ENCODE measurements at regions not wholly inside any gene's neighbourhood (a gene's known extent, or its start where the extent isn't known, plus 50 kb on each side); places are given as distances from the start of the nearest gene placed in this dataset.
"Not testable (repeated sequence)": the region's sequence is repeated elsewhere in the genome, so short reads cannot be mapped to it uniquely, and the experiment has no call there.

DNA sequence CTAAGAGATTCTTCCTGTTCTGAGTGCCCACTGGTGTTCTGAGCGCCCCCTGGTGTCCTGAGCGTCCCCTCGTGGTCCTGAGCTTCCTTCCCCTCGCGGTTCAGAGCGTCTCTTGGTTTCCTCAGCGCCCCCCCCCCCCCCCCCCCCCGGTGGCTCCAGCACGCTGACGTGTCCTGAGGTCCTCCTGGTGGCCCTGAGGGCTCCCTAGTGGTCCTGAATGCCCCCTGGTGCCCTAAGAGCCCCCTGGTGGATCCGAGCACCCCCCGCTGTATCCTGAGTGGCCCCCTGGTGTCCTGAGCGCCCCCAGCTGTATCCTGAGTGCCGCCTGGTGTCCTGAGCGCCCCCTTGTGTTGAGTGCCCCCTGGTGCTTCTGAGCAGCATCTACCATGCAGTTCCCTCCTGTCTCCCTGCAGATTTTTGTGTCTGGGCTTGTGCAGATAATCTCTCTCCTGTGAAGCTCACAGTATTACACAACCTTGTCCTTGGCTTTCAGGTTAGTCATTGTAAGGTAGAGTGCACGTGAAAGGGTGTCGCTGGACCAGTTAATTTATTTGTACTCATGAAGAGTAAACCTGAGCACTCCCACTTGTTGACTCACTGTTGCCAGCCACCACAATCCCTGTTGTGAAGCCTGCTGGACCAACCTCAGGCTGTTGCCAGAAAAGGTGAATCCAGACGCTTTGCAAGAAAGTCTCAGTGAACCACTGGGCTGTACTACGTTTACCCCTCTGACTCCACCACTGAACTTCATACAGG is 1168.4 kb downstream of the TMEM121 start:
- H3K27ac ChIP-seq (ENCODE audit: low read depth in 1 of 2, low read length in 1 of 2): no peak overlapping the region
- 48 to 65% methylated on average over 7 to 18 of the region's 19 CpGs for WGBS, 2 donors
- H3K4me1 ChIP-seq (ENCODE audit: control insufficient read depth in 5 of 5, insufficient read depth in 5 of 5, low read length in 5 of 5): peaks cover 0 to 2% (median 0%) of the 10 kb centered on the region in 5 donors
- H3K9me3 ChIP-seq (ENCODE audit: control insufficient read depth in 4 of 4, insufficient read depth in 3 of 4, low read length in 3 of 4): no peaks in the 10 kb centered on the region
- TF ChIP-seq, protein P1, sequence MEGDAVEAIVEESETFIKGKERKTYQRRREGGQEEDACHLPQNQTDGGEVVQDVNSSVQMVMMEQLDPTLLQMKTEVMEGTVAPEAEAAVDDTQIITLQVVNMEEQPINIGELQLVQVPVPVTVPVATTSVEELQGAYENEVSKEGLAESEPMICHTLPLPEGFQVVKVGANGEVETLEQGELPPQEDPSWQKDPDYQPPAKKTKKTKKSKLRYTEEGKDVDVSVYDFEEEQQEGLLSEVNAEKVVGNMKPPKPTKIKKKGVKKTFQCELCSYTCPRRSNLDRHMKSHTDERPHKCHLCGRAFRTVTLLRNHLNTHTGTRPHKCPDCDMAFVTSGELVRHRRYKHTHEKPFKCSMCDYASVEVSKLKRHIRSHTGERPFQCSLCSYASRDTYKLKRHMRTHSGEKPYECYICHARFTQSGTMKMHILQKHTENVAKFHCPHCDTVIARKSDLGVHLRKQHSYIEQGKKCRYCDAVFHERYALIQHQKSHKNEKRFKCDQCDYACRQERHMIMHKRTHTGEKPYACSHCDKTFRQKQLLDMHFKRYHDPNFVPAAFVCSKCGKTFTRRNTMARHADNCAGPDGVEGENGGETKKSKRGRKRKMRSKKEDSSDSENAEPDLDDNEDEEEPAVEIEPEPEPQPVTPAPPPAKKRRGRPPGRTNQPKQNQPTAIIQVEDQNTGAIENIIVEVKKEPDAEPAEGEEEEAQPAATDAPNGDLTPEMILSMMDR (IDR thresholded peaks at IDR 0.05; ENCODE audit: control extremely low read depth, extremely low read depth): no peak
- H3K36me3 ChIP-seq (ENCODE audit: control insufficient read depth in 4 of 4, insufficient read depth in 4 of 4, low read length in 4 of 4): no peaks in the 10 kb centered on the region
- no peak overlapping the region for H3K4me3 ChIP-seq
- ATAC-seq (ENCODE audit: insufficient read depth, low FRiP score) (no peak), DNase-seq (no peak)
- no peaks in the 10 kb centered on the region for H3K27me3 ChIP-seq (ENCODE audit: control insufficient read depth in 3 of 3, insufficient read depth in 3 of 3, low read length in 2 of 3)
- no peak overlapping the region for H3K9ac ChIP-seq (ENCODE audit: insufficient read depth in 1 of 2, low read length in 2 of 2)

DNA sequence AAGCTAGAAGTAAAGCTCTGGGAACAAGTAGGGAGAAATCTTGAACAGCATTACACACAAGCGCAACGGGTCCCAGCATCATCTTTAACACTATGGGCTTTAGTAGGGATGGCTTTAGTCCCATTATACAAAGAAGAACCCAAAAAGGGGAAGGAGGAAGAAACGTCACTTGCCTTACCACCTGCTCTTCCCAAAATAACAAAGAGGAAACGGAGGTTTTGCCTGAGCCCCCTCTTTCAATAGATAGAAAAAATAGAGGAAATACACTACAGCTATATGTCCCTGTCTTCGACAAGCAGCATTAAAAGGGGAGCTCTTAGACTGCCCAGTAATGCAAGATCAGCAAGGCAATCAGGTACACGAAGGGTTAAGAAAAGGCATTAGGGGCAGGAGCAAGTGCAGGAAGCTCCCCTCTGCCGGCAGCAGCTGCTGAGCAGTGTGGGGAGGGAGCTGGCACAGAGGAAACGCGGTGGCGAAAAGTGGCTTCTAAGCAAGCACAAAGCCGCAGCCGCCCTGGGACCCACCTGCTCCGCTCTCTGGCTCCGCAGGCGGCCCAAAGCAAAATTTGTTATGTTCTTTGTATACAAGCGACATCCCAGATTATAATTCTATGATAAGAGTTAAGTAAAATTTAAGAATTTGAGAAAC is 1172.4 kb downstream of the TMEM121 start:
- not testable (repeated sequence) for H3K9me3 ChIP-seq (ENCODE audit: control insufficient read depth in 4 of 4, insufficient read depth in 3 of 4, low read length in 3 of 4); H3K9ac ChIP-seq (ENCODE audit: insufficient read depth in 1 of 2, low read length in 2 of 2); ATAC-seq (ENCODE audit: insufficient read depth, low FRiP score); H3K27me3 ChIP-seq (ENCODE audit: control insufficient read depth in 3 of 3, insufficient read depth in 3 of 3, low read length in 2 of 3); H3K4me1 ChIP-seq (ENCODE audit: control insufficient read depth in 5 of 5, insufficient read depth in 5 of 5, low read length in 5 of 5); H3K27ac ChIP-seq (ENCODE audit: low read depth in 1 of 2, low read length in 1 of 2); DNase-seq; H3K36me3 ChIP-seq (ENCODE audit: control insufficient read depth in 4 of 4, insufficient read depth in 4 of 4, low read length in 4 of 4); H3K4me3 ChIP-seq
- WGBS, 2 donors: 8 to 40% methylated on average over 2 to 16 of the region's 16 CpGs

DNA sequence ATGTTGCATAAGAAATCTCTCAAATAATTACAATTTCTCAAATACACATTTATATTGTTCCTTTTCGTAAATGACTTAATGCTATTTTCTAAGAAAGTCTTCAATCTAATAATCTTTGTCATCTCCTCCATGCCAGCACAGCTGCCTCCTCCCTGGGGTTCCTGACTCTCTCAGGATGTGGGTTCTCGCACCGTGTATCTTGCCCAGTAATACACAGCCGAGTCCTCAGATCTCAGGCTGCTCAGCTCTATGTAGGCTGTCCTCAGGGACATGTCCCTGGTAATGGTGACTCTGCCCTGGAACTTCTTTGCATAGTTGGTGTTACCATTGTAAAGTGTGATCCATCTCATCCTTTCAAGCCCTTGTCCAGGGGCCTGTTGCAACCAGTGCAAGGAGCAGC is 1177.3 kb downstream of the TMEM121 start:
- ATAC-seq (ENCODE audit: insufficient read depth, low FRiP score); H3K27me3 ChIP-seq (ENCODE audit: control insufficient read depth in 3 of 3, insufficient read depth in 3 of 3, low read length in 2 of 3); H3K4me1 ChIP-seq (ENCODE audit: control insufficient read depth in 5 of 5, insufficient read depth in 5 of 5, low read length in 5 of 5); H3K27ac ChIP-seq (ENCODE audit: low read depth in 1 of 2, low read length in 1 of 2); H3K36me3 ChIP-seq (ENCODE audit: control insufficient read depth in 4 of 4, insufficient read depth in 4 of 4, low read length in 4 of 4); H3K9me3 ChIP-seq (ENCODE audit: control insufficient read depth in 4 of 4, insufficient read depth in 3 of 4, low read length in 3 of 4); H3K4me3 ChIP-seq; H3K9ac ChIP-seq (ENCODE audit: insufficient read depth in 1 of 2, low read length in 2 of 2); DNase-seq: not testable (repeated sequence)
- 72 to 78% methylated on average over 2 of the region's 4 CpGs for whole genome bisulfite sequencing, 2 donors

DNA sequence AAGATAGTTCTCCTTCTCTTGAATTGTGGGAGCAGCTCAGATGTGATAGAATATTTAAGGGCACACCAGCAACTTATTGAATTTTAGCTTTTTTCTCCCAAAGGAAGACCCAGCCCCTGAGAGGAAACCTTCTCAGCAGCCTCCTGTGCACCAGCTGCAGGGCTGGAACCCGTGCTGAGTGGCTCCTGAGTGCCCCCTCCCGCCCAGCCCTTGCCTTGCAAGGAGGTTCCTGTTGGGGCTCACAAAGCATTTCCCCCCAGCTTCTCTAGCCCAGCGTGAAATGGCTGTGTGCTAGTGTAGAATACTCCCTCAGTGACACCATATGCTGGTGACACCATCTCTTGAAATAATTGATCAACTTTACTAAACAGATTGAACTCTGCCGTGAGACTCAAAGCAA is 1180.1 kb downstream of the TMEM121 start:
- H3K9ac ChIP-seq (ENCODE audit: insufficient read depth in 1 of 2, low read length in 2 of 2); H3K27ac ChIP-seq (ENCODE audit: low read depth in 1 of 2, low read length in 1 of 2); H3K9me3 ChIP-seq (ENCODE audit: control insufficient read depth in 4 of 4, insufficient read depth in 3 of 4, low read length in 3 of 4); H3K27me3 ChIP-seq (ENCODE audit: control insufficient read depth in 3 of 3, insufficient read depth in 3 of 3, low read length in 2 of 3); H3K4me1 ChIP-seq (ENCODE audit: control insufficient read depth in 5 of 5, insufficient read depth in 5 of 5, low read length in 5 of 5); H3K36me3 ChIP-seq (ENCODE audit: control insufficient read depth in 4 of 4, insufficient read depth in 4 of 4, low read length in 4 of 4); DNase-seq; ATAC-seq (ENCODE audit: insufficient read depth, low FRiP score); H3K4me3 ChIP-seq: not testable (repeated sequence)
- 29 to 37% methylated on average over 4 of the region's 4 CpGs for WGBS, 2 donors

DNA sequence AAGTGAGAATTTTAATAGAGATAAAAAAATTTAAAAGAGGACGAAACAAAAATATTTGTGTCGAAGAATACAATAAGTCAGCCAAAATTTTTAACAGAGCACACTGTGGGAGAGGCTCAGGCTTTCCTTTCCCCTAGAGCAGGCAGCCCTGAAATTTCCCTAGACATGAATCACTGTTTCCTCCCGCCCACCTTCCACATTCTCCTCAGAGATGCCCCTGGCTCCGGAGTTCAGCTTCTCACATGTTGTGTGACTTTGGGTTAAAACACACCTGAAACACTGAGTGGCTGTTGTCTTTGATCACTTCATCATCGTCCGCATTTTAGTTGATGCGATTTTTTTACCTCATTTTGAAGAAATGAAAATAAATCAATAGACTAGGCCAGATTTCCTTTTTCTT is 1183.8 kb downstream of the TMEM121 start:
- not testable (repeated sequence) for H3K9ac ChIP-seq (ENCODE audit: insufficient read depth in 1 of 2, low read length in 2 of 2); H3K9me3 ChIP-seq (ENCODE audit: control insufficient read depth in 4 of 4, insufficient read depth in 3 of 4, low read length in 3 of 4); H3K27ac ChIP-seq (ENCODE audit: low read depth in 1 of 2, low read length in 1 of 2); H3K4me3 ChIP-seq; H3K27me3 ChIP-seq (ENCODE audit: control insufficient read depth in 3 of 3, insufficient read depth in 3 of 3, low read length in 2 of 3); DNase-seq; H3K4me1 ChIP-seq (ENCODE audit: control insufficient read depth in 5 of 5, insufficient read depth in 5 of 5, low read length in 5 of 5); ATAC-seq (ENCODE audit: insufficient read depth, low FRiP score); H3K36me3 ChIP-seq (ENCODE audit: control insufficient read depth in 4 of 4, insufficient read depth in 4 of 4, low read length in 4 of 4)
- WGBS, 2 donors: 74 to 85% methylated on average over 7 of the region's 7 CpGs

DNA sequence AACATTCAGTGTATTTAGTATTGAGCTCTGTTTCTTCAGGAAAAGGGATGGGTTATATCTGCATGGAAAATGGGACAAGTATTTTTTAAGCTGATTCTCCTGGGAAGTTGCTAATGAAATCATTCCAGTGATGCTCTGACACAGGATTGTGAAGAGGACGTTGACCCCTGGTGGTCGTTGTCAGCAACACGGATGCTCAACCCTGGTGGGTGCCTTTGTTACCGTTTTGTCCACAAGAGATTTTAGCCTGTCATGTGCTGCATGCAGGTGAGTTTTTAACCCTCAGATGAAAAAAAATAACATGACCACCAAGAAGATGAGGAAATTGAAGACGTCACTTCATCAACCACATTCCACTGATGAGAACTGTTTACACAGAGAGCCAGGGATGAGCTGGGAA is 1186.1 kb downstream of the TMEM121 start:
- 40 to 52% methylated on average over 5 of the region's 5 CpGs for WGBS, 2 donors
- not testable (repeated sequence) for H3K36me3 ChIP-seq (ENCODE audit: control insufficient read depth in 4 of 4, insufficient read depth in 4 of 4, low read length in 4 of 4); DNase-seq; H3K27ac ChIP-seq (ENCODE audit: low read depth in 1 of 2, low read length in 1 of 2); H3K9me3 ChIP-seq (ENCODE audit: control insufficient read depth in 4 of 4, insufficient read depth in 3 of 4, low read length in 3 of 4); ATAC-seq (ENCODE audit: insufficient read depth, low FRiP score); H3K4me3 ChIP-seq; H3K27me3 ChIP-seq (ENCODE audit: control insufficient read depth in 3 of 3, insufficient read depth in 3 of 3, low read length in 2 of 3); H3K4me1 ChIP-seq (ENCODE audit: control insufficient read depth in 5 of 5, insufficient read depth in 5 of 5, low read length in 5 of 5); H3K9ac ChIP-seq (ENCODE audit: insufficient read depth in 1 of 2, low read length in 2 of 2)

DNA sequence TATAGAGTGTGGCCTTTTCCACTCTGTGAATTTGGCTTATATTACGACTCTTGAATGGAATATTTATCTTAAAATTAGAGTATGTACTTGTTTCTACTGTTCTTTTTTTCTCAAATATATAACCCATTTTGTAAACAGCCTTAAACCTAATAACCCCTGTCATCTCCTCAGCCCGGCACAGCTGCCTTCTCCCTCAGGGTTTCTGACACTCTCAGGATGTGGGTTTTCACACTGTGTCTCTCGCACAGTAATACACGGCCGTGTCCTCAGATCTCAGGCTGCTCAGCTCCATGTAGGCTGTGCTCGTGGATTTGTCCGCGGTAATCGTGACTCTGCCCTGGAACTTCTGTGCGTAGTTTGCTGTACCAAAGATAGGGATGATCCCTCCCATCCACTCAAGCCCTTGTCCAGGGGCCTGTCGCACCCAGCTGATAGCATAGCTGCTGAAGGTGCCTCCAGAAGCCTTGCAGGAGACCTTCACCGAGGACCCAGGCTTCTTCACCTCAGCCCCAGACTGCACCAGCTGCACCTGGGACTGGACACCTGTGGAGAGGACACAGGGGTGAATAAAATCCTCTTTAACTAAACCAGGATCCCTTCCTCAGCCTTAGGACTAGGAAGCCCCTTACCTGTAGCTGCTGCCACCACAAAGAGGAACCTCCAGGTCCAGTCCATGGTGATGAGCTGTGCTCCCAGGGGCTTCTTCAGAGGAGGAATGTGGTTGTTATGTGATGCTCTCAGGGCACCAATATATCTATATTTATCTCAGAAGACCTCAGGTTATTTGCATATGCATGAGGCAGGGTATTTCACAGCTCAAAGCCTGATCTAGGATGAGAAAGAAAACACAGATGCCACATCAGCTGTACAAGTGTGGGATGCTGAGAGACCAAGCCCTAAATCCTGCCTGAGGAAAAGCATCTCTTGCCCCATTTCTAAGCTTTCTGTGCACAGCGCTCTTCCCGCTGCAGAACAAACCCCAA is 1188.4 kb downstream of the TMEM121 start:
- ATAC-seq (ENCODE audit: insufficient read depth, low FRiP score); H3K4me1 ChIP-seq (ENCODE audit: control insufficient read depth in 5 of 5, insufficient read depth in 5 of 5, low read length in 5 of 5); H3K27me3 ChIP-seq (ENCODE audit: control insufficient read depth in 3 of 3, insufficient read depth in 3 of 3, low read length in 2 of 3); H3K9me3 ChIP-seq (ENCODE audit: control insufficient read depth in 4 of 4, insufficient read depth in 3 of 4, low read length in 3 of 4); H3K36me3 ChIP-seq (ENCODE audit: control insufficient read depth in 4 of 4, insufficient read depth in 4 of 4, low read length in 4 of 4); H3K27ac ChIP-seq (ENCODE audit: low read depth in 1 of 2, low read length in 1 of 2); H3K9ac ChIP-seq (ENCODE audit: insufficient read depth in 1 of 2, low read length in 2 of 2); DNase-seq; H3K4me3 ChIP-seq: not testable (repeated sequence)
- WGBS, 2 donors: 50 to 62% methylated on average over 3 to 8 of the region's 14 CpGs
